HCT116 (cell line): ENCODE measurements at regions not wholly inside any gene's neighbourhood (a gene's known extent, or its start where the extent isn't known, plus 50 kb on each side); places are given as distances from the start of the nearest gene placed in this dataset.

Source experiments
- ATAC-seq: fragments of 200-7000 bp; cut with Tn5 transposase; 2 replicates; pipeline ENCODE4 v1.9.1; 2020; ENCODE audit warnings: mild to moderate bottlenecking, moderate library complexity
- BruUV-seq: library from RNA; stranded (reverse); fragments of 400-500 nt; replicated peaks from 2 replicates; lab custom pipeline; 2021; lab: Mats Ljungman, UMichigan
- CTCF ChIA-PET: fragments of 300-600 bp; sonication (Branson Sonifier 250); formaldehyde crosslinking; loops from one replicate; lab custom pipeline; 2021; ENCODE audit warnings: antibody characterized with exemption; lab: Charles Lee
- POLR2A ChIA-PET: fragments of 300-600, 350-600 bp; sonication (Branson Sonifier 250); formaldehyde crosslinking; loops from one replicate; lab custom pipeline; 2021; ENCODE audit warnings: antibody characterized with exemption; lab: Charles Lee
- RAD21 ChIA-PET, 2 experiments: fragments of 300-600 bp; sonication (Branson Sonifier 250); formaldehyde crosslinking; loops; one replicate each; lab custom pipeline; 2023; ENCODE audit warnings: low total read pairs in 2 of 2; ENCODE audit not compliant: uncharacterized antibody in 2 of 2, unreplicated experiment in 2 of 2, low non-redundant PET in 1 of 2; lab: Charles Lee
- DNase-seq: peaks from one replicate; pipeline ENCODE4 v3.0.0-alpha.2; 2010; ENCODE audit warnings: low read depth, low spot score
- H2AFZ ChIP-seq: fragments of 200-600 bp; shearing (Covaris generic), sonication (generic); 2 replicates; pipeline ENCODE4 v1.6.1; 2017; ENCODE audit warnings: low read depth, mixed run types, mixed read lengths, antibody characterized with exemption, low read length; ENCODE audit not compliant: poor library complexity, severe bottlenecking
- H3K27ac ChIP-seq: 2 replicates; pipeline ENCODE4 v1.5.1; 2012; ENCODE audit warnings: low read depth, low read length
- H3K27me3 ChIP-seq: fragments of 200-600 bp; sonication (generic); 2 replicates; pipeline ENCODE4 v1.6.1; 2016; ENCODE audit warnings: mixed run types, low read length, mixed read lengths; ENCODE audit not compliant: insufficient read depth
- H3K36me3 ChIP-seq, 2 experiments: fragments of 200-500 bp in 1 of 2; fragments of 200-600 bp in 1 of 2; sonication (Bioruptor generic) in 1 of 2; sonication (generic) in 1 of 2; 2 replicates each; pipeline versions ENCODE4 v1.5.1 to v1.6.1; 2014 to 2016; ENCODE audit warnings: low read length in 2 of 2, inconsistent platforms in 1 of 2, mixed read lengths in 1 of 2, mixed run types in 1 of 2; ENCODE audit not compliant: insufficient read depth in 2 of 2, control insufficient read depth in 1 of 2
- H3K4me1 ChIP-seq, 2 experiments: fragments of 200-600 bp in 1 of 2; sonication (generic) in 1 of 2; 2 replicates each; pipeline versions ENCODE4 v1.5.1 to v1.6.1; 2012 to 2017; ENCODE audit warnings: low read length in 2 of 2, inconsistent platforms in 1 of 2, mild to moderate bottlenecking in 1 of 2, mixed read lengths in 1 of 2, mixed run types in 1 of 2, moderate library complexity in 1 of 2; ENCODE audit not compliant: insufficient read depth in 2 of 2, control insufficient read depth in 1 of 2
- H3K4me2 ChIP-seq: fragments of 200-600 bp; sonication (generic); 2 replicates; pipeline ENCODE4 v1.6.1; 2017; ENCODE audit warnings: mixed run types, low read length, mixed read lengths
- H3K4me3 ChIP-seq, 2 experiments: fragments of 200-600 bp in 1 of 2; sonication (generic) in 1 of 2; replicated peaks in 1 of 2; 2 replicates each; pipeline ENCODE4 v1.5.1; 2011 to 2016; ENCODE audit warnings: low read length in 2 of 2, control low read depth in 1 of 2, low read depth in 1 of 2, mild to moderate bottlenecking in 1 of 2, mixed read lengths in 1 of 2, mixed run types in 1 of 2
- H3K79me2 ChIP-seq: fragments of 200-600 bp; sonication (generic); 2 replicates; pipeline ENCODE4 v1.6.1; 2017; ENCODE audit warnings: mild to moderate bottlenecking, mixed run types, low read length, moderate library complexity, mixed read lengths; ENCODE audit not compliant: insufficient read depth
- H3K9ac ChIP-seq: fragments of 200-600 bp; sonication (generic); 2 replicates; pipeline ENCODE4 v1.6.1; 2016; ENCODE audit warnings: low read length, mixed read lengths
- H3K9me2 ChIP-seq: fragments of 200-600 bp; sonication (generic), shearing (Covaris generic); 2 replicates; pipeline ENCODE4 v1.6.1; 2017; ENCODE audit warnings: mixed run types, mild to moderate bottlenecking, moderate library complexity; ENCODE audit not compliant: insufficient read depth
- H3K9me3 ChIP-seq, 2 experiments: fragments of 200-500 bp in 1 of 2; fragments of 200-600 bp in 1 of 2; sonication (Bioruptor generic) in 1 of 2; sonication (generic) in 1 of 2; 2 replicates each; pipeline ENCODE4 v1.6.1; 2014 to 2017; ENCODE audit warnings: low read length in 2 of 2, mixed read lengths in 2 of 2, inconsistent platforms in 1 of 2, low read depth in 1 of 2, mild to moderate bottlenecking in 1 of 2, mixed run types in 1 of 2, moderate library complexity in 1 of 2; ENCODE audit not compliant: control insufficient read depth in 1 of 2, insufficient read depth in 1 of 2
- H4K20me1 ChIP-seq: fragments of 200-600 bp; sonication (generic), shearing (Covaris generic); 2 replicates; pipeline ENCODE4 v1.6.1; 2017; ENCODE audit warnings: mixed run types, mild to moderate bottlenecking, moderate library complexity; ENCODE audit not compliant: insufficient read depth
- CBX3 ChIP-seq: IDR thresholded peaks from 2 replicates; pipeline ENCODE4 v1.6.1; 2012; ENCODE audit warnings: low read depth
- EGR1 ChIP-seq: IDR thresholded peaks from 2 replicates; pipeline ENCODE4 v1.6.1; 2012; ENCODE audit warnings: low read depth
- ELF1 ChIP-seq: IDR thresholded peaks from 2 replicates; pipeline ENCODE4 v1.6.1; 2012; ENCODE audit warnings: low read depth, borderline replicate concordance
- EZH2 ChIP-seq: fragments of 200-600 bp; sonication (generic); IDR thresholded peaks from 2 replicates; pipeline ENCODE4 v1.6.1; 2017; ENCODE audit warnings: antibody characterized with exemption, mixed run types
- FOSL1 ChIP-seq: IDR thresholded peaks from 2 replicates; pipeline ENCODE4 v1.6.1; 2012; ENCODE audit warnings: low read depth
- JUND ChIP-seq: IDR thresholded peaks from 2 replicates; pipeline ENCODE4 v1.6.1; 2012
- POLR2A ChIP-seq: IDR thresholded peaks from 2 replicates; pipeline ENCODE4 v1.7.0; 2011; ENCODE audit warnings: borderline replicate concordance; ENCODE audit not compliant: insufficient read depth, insufficient read length; ENCODE audit errors: extremely low read depth
- SIN3A ChIP-seq: IDR thresholded peaks from 2 replicates; pipeline ENCODE4 v1.6.1; 2012; ENCODE audit warnings: low read depth
- SRF ChIP-seq: IDR thresholded peaks from 2 replicates; pipeline ENCODE4 v1.6.1; 2012; ENCODE audit warnings: low read depth
- TCF7L2 ChIP-seq: IDR thresholded peaks from 2 replicates; pipeline ENCODE4 v1.7.0; 2011; ENCODE audit warnings: borderline replicate concordance, inconsistent platforms; ENCODE audit not compliant: insufficient read depth, insufficient read length; ENCODE audit errors: extremely low read depth
- intact Hi-C: fragments of 100-400 bp; cut with micrococcal nuclease; formaldehyde crosslinking; loops from 2 replicates; pipeline ENCODE4 v1.10.0; 2022
- TF ChIP-seq, protein P1 (sequence below): IDR thresholded peaks from 2 replicates; pipeline ENCODE4 v1.6.1; 2012
- TF ChIP-seq, protein P2 (sequence below): IDR thresholded peaks from 2 replicates; pipeline ENCODE4 v1.6.1; 2011; ENCODE audit warnings: mild to moderate bottlenecking, low read length, moderate library complexity; ENCODE audit not compliant: insufficient replicate concordance; ENCODE audit errors: extremely low read depth

DNA sequence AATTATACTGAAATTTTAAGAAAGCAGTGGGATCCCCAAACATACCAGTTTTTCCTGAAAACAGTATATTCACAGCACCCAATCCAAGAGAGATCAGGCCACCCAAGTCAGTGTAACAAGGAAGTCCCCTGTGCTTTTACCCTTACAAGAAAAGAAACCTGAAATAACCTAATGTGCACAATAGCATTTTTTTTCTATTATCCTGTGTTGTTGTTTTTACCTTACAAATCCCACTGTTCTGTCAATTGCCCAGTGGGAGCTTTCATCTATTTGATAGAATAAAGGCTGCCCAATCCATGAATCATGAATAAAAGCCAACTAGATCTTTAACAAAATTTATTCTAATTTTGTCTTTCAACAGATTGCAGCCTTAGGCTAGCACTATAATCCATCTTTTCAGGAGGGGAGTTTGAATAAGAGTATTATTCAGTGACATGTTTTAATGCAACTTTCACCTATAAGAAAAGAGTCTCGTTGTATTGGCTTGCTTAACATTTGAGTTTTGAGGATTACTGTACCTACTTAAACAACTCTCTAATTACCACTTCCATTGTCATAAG is 457.4 kb downstream of the TRHDE start:
- intact Hi-C loops, result no loop called here
- H3K4me2 ChIP-seq, result no peak overlapping the region
- H3K4me3 ChIP-seq, result no peak overlapping the region
- DNase-seq (no peak), ATAC-seq (no peak)
- H4K20me1 ChIP-seq, result no peaks in the 10 kb centered on the region
- ChIA-PET RAD21 (no interaction called here), POLR2A (no interaction called here), CTCF (no interaction called here)
- no TSS peak for BruUV-seq
- H3K9me3 ChIP-seq, result no peaks in the 10 kb centered on the region
- H3K27me3 ChIP-seq, result no peaks in the 10 kb centered on the region
- no peaks in the 10 kb centered on the region for H3K4me1 ChIP-seq
- TF ChIP-seq ELF1 (no peak), SIN3A (no peak), CBX3 (no peak), EGR1 (no peak), POLR2A (no peak), SRF (no peak)
- TF ChIP-seq, protein P1, sequence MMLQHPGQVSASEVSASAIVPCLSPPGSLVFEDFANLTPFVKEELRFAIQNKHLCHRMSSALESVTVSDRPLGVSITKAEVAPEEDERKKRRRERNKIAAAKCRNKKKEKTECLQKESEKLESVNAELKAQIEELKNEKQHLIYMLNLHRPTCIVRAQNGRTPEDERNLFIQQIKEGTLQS, result no peak
- H3K9me2 ChIP-seq, result no peaks in the 10 kb centered on the region
- H3K79me2 ChIP-seq, result no peaks in the 10 kb centered on the region
- no peaks in the 10 kb centered on the region for H3K36me3 ChIP-seq
- no peak overlapping the region for H2AFZ ChIP-seq
- no peak overlapping the region for H3K27ac ChIP-seq
- H3K9ac ChIP-seq, result no peak overlapping the region

DNA sequence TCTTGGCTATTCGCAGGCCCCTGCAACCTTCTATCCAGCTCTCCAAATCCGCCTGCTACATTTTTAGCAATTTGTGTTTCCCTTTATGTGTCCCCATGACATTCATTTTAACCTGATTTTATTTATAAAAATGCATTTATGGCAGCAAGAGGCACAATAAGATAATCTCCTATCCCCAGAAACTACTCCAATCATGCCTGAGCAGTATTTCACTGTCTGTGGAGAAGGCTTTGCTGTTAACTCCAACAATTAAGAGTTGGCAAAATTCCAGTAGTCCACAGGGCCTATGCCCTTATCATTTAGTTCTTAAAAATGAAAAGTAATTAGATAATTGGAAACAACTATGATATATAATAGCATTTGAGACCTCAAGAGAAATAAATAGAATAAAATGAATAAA is 462.4 kb downstream of the TRHDE start:
- no peak overlapping the region for H3K27ac ChIP-seq
- TF ChIP-seq POLR2A (no peak), FOSL1 (no peak), TCF7L2 (no peak), JUND (no peak), EGR1 (no peak), ELF1 (no peak), EZH2 (no peak), CBX3 (no peak)
- TF ChIP-seq, protein P2, sequence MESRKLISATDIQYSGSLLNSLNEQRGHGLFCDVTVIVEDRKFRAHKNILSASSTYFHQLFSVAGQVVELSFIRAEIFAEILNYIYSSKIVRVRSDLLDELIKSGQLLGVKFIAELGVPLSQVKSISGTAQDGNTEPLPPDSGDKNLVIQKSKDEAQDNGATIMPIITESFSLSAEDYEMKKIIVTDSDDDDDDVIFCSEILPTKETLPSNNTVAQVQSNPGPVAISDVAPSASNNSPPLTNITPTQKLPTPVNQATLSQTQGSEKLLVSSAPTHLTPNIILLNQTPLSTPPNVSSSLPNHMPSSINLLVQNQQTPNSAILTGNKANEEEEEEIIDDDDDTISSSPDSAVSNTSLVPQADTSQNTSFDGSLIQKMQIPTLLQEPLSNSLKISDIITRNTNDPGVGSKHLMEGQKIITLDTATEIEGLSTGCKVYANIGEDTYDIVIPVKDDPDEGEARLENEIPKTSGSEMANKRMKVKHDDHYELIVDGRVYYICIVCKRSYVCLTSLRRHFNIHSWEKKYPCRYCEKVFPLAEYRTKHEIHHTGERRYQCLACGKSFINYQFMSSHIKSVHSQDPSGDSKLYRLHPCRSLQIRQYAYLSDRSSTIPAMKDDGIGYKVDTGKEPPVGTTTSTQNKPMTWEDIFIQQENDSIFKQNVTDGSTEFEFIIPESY, result no peak
- no peaks in the 10 kb centered on the region for H3K9me2 ChIP-seq
- H3K9ac ChIP-seq, result no peak overlapping the region
- no peaks in the 10 kb centered on the region for H4K20me1 ChIP-seq
- no peak overlapping the region for H2AFZ ChIP-seq
- no peak overlapping the region for H3K4me3 ChIP-seq
- ATAC-seq (no peak), DNase-seq (no peak)
- ChIA-PET RAD21 (no interaction called here), CTCF (no interaction called here), POLR2A (no interaction called here)
- no peaks in the 10 kb centered on the region for H3K9me3 ChIP-seq
- no peak overlapping the region for H3K4me2 ChIP-seq
- no peaks in the 10 kb centered on the region for H3K36me3 ChIP-seq
- intact Hi-C loops, result no loop called here
- BruUV-seq, result no TSS peak
- H3K4me1 ChIP-seq, result no peaks in the 10 kb centered on the region
- no peaks in the 10 kb centered on the region for H3K27me3 ChIP-seq
- H3K79me2 ChIP-seq, result no peaks in the 10 kb centered on the region
